ENCODE measurements at regions not wholly inside any gene's neighbourhood (a gene's known extent, or its start where the extent isn't known, plus 50 kb on each side); places are given as distances from the start of the nearest gene placed in this dataset.

- TF ChIP-seq CTCF (IDR thresholded peaks at IDR 0.05) (no peak), POLR2A (IDR thresholded peaks at IDR 0.05) (no peak)
These were observed 235.6 kb upstream of the CSNK1A1L start for GRCh38 chr13:37340901-37341670.

All from sigmoid colon (tissue), 3 donors.